Large intestine (tissue), 3 donors: ENCODE measurements at regions not wholly inside any gene's neighbourhood (a gene's known extent, or its start where the extent isn't known, plus 50 kb on each side); places are given as distances from the start of the nearest gene placed in this dataset.
A peak's percentile ranks its signal among the peaks of the same experiment; 100 is the strongest.

Source experiments
- DNase-seq, 2 donors: peaks; one replicate each; pipeline versions ENCODE4 v3.0.0 to v3.0.0-alpha.2; 2013
- H3K27ac ChIP-seq: one replicate; pipeline ENCODE4 v1.5.1; 2013; ENCODE audit warnings: low read length
- H3K27me3 ChIP-seq: 2 replicates; pipeline ENCODE4 v1.6.1; 2013; ENCODE audit warnings: low read length; ENCODE audit not compliant: control insufficient read depth, insufficient read depth
- H3K36me3 ChIP-seq: 2 replicates; pipeline ENCODE4 v1.6.1; 2013; ENCODE audit warnings: low read length; ENCODE audit not compliant: control insufficient read depth, insufficient read depth
- H3K4me1 ChIP-seq: one replicate; pipeline ENCODE4 v1.6.1; 2013; ENCODE audit warnings: low read length; ENCODE audit not compliant: control insufficient read depth, insufficient read depth
- H3K4me3 ChIP-seq: one replicate; pipeline ENCODE4 v1.5.1; 2013; ENCODE audit warnings: low read length
- H3K9me3 ChIP-seq: one replicate; pipeline ENCODE4 v1.6.1; 2013; ENCODE audit warnings: mild to moderate bottlenecking, low read depth, low read length, moderate library complexity; ENCODE audit not compliant: control insufficient read depth
- WGBS: methylation state at CpG from one replicate; pipeline ENCODE4 v1.1.5; 2013; ENCODE audit warnings: low lambda C conversion rate; ENCODE audit not compliant: insufficient coverage; 5-methylcytosine and 5-hydroxymethylcytosine counted together

GRCh38 chr1:81547912-81548303, 252.8 kb upstream of the ADGRL2 start:
- no peak overlapping the region for H3K27ac ChIP-seq
- H3K4me1 ChIP-seq = no peaks in the 10 kb centered on the region
- no peak overlapping the region for H3K4me3 ChIP-seq
- WGBS = 100% methylated on average over 1 of the region's 2 CpGs
- no peaks in the 10 kb centered on the region for H3K36me3 ChIP-seq
- H3K9me3 ChIP-seq = no peaks in the 10 kb centered on the region
- DNase-seq = no peak
- H3K27me3 ChIP-seq = no peaks in the 10 kb centered on the region

GRCh38 chr1:81547261-81547911, 253.3 kb upstream of the ADGRL2 start:
- Histone ChIP-seq H3K36me3 (no peaks in the 10 kb centered on the region), H3K27me3 (no peaks in the 10 kb centered on the region), H3K27ac (no peak overlapping the region), H3K4me3 (no peak overlapping the region), H3K4me1 (no peaks in the 10 kb centered on the region), H3K9me3 (no peaks in the 10 kb centered on the region)
- 89% methylated on average over 3 of the region's 6 CpGs for WGBS
- no peak for DNase-seq

- Histone ChIP-seq H3K9me3 (no peaks in the 10 kb centered on the region), H3K36me3 (no peaks in the 10 kb centered on the region), H3K27ac (no peak overlapping the region), H3K4me3 (no peak overlapping the region), H3K27me3 (no peaks in the 10 kb centered on the region), H3K4me1 (no peaks in the 10 kb centered on the region)
- WGBS = 100% methylated on average over 1 of the region's 6 CpGs
- DNase-seq = no peak
These were observed 255.0 kb upstream of the ADGRL2 start for GRCh38 chr1:81545734-81546133.

GRCh38 chr1:81543764-81544163, 257.0 kb upstream of the ADGRL2 start:
- 80% methylated on average over 1 of the region's 6 CpGs for WGBS
- no peaks in the 10 kb centered on the region for H3K36me3 ChIP-seq
- no peaks in the 10 kb centered on the region for H3K4me1 ChIP-seq
- H3K9me3 ChIP-seq = no peaks in the 10 kb centered on the region
- H3K4me3 ChIP-seq = no peak overlapping the region
- no peaks in the 10 kb centered on the region for H3K27me3 ChIP-seq
- no peak for DNase-seq
- no peak overlapping the region for H3K27ac ChIP-seq

- H3K36me3 ChIP-seq = no peaks in the 10 kb centered on the region
- no peaks in the 10 kb centered on the region for H3K9me3 ChIP-seq
- no peak for DNase-seq
- no peak overlapping the region for H3K27ac ChIP-seq
- WGBS = no CpG with 5 or more reads among the region's 5 CpGs
- no peaks in the 10 kb centered on the region for H3K27me3 ChIP-seq
- no peaks in the 10 kb centered on the region for H3K4me1 ChIP-seq
- no peak overlapping the region for H3K4me3 ChIP-seq
These were observed 258.5 kb upstream of the ADGRL2 start for GRCh38 chr1:81542196-81542595.

GRCh38 chr1:81540216-81540615, 260.5 kb upstream of the ADGRL2 start:
- H3K36me3 ChIP-seq = no peaks in the 10 kb centered on the region
- no peaks in the 10 kb centered on the region for H3K9me3 ChIP-seq
- H3K4me3 ChIP-seq = no peak overlapping the region
- H3K27me3 ChIP-seq = no peaks in the 10 kb centered on the region
- no peaks in the 10 kb centered on the region for H3K4me1 ChIP-seq
- H3K27ac ChIP-seq = no peak overlapping the region
- DNase-seq = no peak

GRCh38 chr1:81529014-81529413, 271.7 kb upstream of the ADGRL2 start:
- no peak for DNase-seq
- H3K4me3 ChIP-seq = no peak overlapping the region
- H3K27ac ChIP-seq = no peak overlapping the region
- H3K27me3 ChIP-seq = no peaks in the 10 kb centered on the region
- H3K9me3 ChIP-seq = no peaks in the 10 kb centered on the region
- H3K36me3 ChIP-seq = no peaks in the 10 kb centered on the region
- H3K4me1 ChIP-seq = no peaks in the 10 kb centered on the region
- WGBS = 100% methylated on average over 2 of the region's 3 CpGs

- no peak for DNase-seq
These were observed 275.6 kb upstream of the ADGRL2 start for GRCh38 chr1:81525085-81525484.

GRCh38 chr1:81519987-81520386, 280.7 kb upstream of the ADGRL2 start:
- Histone ChIP-seq H3K4me3 (no peak overlapping the region), H3K27me3 (no peaks in the 10 kb centered on the region), H3K9me3 (no peaks in the 10 kb centered on the region), H3K27ac (no peak overlapping the region), H3K36me3 (no peaks in the 10 kb centered on the region), H3K4me1 (no peaks in the 10 kb centered on the region)
- no peak for DNase-seq
- no CpG with 5 or more reads among the region's 1 CpG for WGBS

More at GRCh38 chr1:81525085-81525484, 275.6 kb upstream of the ADGRL2 start:
- Histone ChIP-seq H3K9me3 (no peaks in the 10 kb centered on the region), H3K27ac (no peak overlapping the region), H3K4me3 (no peak overlapping the region), H3K27me3 (no peaks in the 10 kb centered on the region), H3K36me3 (no peaks in the 10 kb centered on the region), H3K4me1 (no peaks in the 10 kb centered on the region)
- WGBS = no CpG with 5 or more reads among the region's 9 CpGs

GRCh38 chr1:81517987-81518386, 282.7 kb upstream of the ADGRL2 start:
- WGBS = 21% methylated on average over 5 of the region's 8 CpGs
- no peaks in the 10 kb centered on the region for H3K27me3 ChIP-seq
- no peak overlapping the region for H3K27ac ChIP-seq
- H3K9me3 ChIP-seq = no peaks in the 10 kb centered on the region
- DNase-seq = peak in 1 of 2 donors; percentile 34
- H3K4me1 ChIP-seq = no peaks in the 10 kb centered on the region
- H3K36me3 ChIP-seq = no peaks in the 10 kb centered on the region
- H3K4me3 ChIP-seq = no peak overlapping the region

- Histone ChIP-seq H3K27me3 (no peaks in the 10 kb centered on the region), H3K4me1 (no peaks in the 10 kb centered on the region), H3K9me3 (no peaks in the 10 kb centered on the region), H3K36me3 (no peaks in the 10 kb centered on the region), H3K4me3 (no peak overlapping the region), H3K27ac (no peak overlapping the region)
- DNase-seq = no peak
- WGBS = no CpG with 5 or more reads among the region's 2 CpGs
These were observed 286.9 kb upstream of the ADGRL2 start for GRCh38 chr1:81513796-81514354.
